ENCODE measurements at regions not wholly inside any gene's neighbourhood (a gene's known extent, or its start where the extent isn't known, plus 50 kb on each side); places are given as distances from the start of the nearest gene placed in this dataset.
"Not testable (repeated sequence)": the region's sequence is repeated elsewhere in the genome, so short reads cannot be mapped to it uniquely, and the experiment has no call there.

DNA sequence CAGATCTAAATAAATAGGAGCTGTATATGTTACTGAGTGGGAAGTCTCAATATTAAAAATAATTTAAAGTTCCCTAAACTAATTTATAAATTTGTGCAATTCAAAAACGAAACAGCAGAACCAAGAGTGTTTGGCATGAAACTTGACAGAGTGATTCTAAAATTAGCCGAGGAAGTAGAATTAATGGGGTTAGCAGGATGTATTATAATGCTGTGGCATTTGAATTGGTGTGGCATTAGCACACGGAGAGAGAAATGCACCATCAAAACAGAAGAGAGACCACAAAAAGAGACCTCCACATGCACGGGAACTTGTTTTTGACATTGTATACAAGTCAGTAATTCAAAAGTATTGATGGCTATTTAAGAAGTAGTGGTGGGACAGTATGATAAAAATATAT lies 366.0 kb upstream of the RGS6 start:
- TF ChIP-seq, protein P1, sequence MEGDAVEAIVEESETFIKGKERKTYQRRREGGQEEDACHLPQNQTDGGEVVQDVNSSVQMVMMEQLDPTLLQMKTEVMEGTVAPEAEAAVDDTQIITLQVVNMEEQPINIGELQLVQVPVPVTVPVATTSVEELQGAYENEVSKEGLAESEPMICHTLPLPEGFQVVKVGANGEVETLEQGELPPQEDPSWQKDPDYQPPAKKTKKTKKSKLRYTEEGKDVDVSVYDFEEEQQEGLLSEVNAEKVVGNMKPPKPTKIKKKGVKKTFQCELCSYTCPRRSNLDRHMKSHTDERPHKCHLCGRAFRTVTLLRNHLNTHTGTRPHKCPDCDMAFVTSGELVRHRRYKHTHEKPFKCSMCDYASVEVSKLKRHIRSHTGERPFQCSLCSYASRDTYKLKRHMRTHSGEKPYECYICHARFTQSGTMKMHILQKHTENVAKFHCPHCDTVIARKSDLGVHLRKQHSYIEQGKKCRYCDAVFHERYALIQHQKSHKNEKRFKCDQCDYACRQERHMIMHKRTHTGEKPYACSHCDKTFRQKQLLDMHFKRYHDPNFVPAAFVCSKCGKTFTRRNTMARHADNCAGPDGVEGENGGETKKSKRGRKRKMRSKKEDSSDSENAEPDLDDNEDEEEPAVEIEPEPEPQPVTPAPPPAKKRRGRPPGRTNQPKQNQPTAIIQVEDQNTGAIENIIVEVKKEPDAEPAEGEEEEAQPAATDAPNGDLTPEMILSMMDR (IDR thresholded peaks at IDR 0.05; ENCODE audit: low read length, missing control alignments): no peak
- DNase-seq (ENCODE audit: low read depth): no peak
- H3K4me3 ChIP-seq (replicated peaks; ENCODE audit: low read depth, low read length): no peak overlapping the region

DNA sequence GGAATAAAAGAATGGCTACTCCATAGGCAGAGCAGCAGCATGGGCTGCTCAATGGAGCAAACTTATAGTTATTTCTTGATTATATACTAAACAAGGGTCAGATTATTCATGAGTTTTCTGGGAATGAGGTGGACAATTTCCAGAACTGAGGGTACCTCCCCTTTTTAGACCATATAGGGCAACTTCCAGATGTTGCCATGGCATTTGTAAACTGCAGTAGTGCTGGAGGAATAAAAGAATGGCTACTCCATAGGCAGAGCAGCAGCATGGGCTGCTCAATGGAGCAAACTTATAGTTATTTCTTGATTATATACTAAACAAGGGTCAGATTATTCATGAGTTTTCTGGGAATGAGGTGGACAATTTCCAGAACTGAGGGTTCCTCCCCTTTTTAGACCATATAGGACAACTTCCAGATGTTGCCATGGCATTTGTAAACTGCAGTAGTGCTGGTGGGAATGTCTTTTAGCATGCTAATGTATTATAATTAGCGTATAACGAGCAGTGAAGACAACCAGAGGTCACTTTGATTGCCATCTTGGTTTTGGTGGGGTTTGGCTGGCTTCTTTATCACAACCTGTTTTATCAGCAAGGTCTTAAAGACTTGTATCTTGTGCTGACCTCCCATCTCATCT lies 364.6 kb upstream of the RGS6 start:
- not testable (repeated sequence) for H3K4me3 ChIP-seq (replicated peaks; ENCODE audit: low read depth, low read length); DNase-seq (ENCODE audit: low read depth)

DNA sequence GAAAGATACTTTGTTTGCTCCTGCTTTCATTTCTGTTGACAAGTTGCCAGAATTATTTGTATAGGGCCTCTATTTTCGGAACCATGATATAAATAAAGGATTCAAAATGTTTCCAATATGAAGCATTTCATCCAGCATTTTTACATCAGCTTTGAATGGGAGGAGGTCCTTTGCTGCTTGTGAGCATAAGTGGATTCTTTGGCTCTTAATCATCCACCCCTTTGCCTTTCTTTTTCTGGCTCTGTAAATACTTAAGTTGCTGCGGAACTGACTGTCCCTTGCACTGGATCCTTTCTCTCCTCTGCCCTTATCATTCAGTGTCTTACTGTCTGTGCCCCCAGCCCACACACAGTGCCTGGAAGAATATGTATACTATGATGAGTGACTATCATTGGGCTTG lies 357.3 kb upstream of the RGS6 start:
- DNase-seq (ENCODE audit: low read depth): peak; percentile 93
- TF ChIP-seq, protein P1 (IDR thresholded peaks at IDR 0.05; ENCODE audit: low read length, missing control alignments): no peak
- no peak overlapping the region for H3K4me3 ChIP-seq (replicated peaks; ENCODE audit: low read depth, low read length)

DNA sequence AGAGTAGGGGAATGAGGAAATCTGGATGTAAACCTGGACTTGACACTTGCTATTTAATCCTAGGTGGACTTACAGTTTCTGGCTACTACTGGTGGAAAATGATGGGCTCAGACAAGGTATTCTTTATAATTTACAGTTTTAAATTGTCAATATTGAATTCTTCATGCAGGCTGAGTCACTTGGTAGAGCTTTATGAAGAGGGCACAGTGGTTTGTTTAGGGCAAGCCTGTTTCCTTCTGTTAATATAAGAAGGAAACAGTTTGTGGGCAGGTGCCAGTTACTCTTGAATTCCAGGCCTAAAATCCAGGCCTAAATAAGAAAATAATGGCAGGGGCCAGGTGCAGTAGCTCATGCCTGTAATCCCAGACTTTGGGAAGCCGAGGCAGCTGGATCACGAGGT lies 355.8 kb upstream of the RGS6 start:
- no peak for DNase-seq (ENCODE audit: low read depth)
- TF ChIP-seq, protein P1 (IDR thresholded peaks at IDR 0.05; ENCODE audit: low read length, missing control alignments): no peak
- no peak overlapping the region for H3K4me3 ChIP-seq (replicated peaks; ENCODE audit: low read depth, low read length)

DNA sequence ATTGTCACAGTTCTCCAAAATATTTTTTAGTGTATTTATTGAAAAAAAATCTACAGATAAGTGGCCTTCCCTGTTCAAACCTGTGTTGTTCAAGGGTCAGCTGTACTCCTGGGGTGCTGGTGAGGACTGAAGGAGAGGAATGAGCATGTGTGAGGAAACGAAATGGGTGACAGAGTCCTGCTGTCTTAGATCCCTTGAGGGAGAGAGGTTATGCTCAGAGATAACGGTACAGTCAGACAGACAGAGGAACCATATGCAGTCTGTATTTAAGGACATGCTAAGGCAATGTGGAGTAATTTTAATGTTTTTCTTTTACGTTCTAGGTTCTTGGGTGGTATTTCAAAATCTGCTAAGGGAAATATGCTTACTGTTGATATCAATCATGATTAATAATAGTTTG lies 352.9 kb upstream of the RGS6 start:
- TF ChIP-seq, protein P1 (IDR thresholded peaks at IDR 0.05; ENCODE audit: low read length, missing control alignments): no peak
- DNase-seq (ENCODE audit: low read depth): no peak
- H3K4me3 ChIP-seq (replicated peaks; ENCODE audit: low read depth, low read length): no peak overlapping the region

DNA sequence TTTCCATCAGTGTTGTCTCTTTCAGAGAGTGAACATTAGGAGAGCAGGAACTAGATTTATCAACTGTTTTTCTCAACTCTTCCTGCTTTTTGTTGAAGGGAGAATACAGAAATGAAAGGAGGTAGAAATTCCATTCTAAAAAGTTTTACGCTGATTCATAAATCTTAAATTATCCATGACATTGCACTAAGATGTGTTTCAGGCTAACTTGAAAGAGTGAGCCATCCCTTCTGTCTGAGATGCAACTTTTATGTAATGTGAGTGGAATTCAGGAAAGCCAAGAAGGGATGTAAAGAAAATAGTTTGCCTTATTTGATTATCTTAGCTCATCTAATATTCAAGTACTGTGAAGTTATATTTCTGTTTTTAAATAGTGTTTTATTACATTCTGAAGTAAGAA lies 349.5 kb upstream of the RGS6 start:
- TF ChIP-seq, protein P1 (IDR thresholded peaks at IDR 0.05; ENCODE audit: low read length, missing control alignments): no peak
- no peak overlapping the region for H3K4me3 ChIP-seq (replicated peaks; ENCODE audit: low read depth, low read length)
- peak; percentile 70 for DNase-seq (ENCODE audit: low read depth)

DNA sequence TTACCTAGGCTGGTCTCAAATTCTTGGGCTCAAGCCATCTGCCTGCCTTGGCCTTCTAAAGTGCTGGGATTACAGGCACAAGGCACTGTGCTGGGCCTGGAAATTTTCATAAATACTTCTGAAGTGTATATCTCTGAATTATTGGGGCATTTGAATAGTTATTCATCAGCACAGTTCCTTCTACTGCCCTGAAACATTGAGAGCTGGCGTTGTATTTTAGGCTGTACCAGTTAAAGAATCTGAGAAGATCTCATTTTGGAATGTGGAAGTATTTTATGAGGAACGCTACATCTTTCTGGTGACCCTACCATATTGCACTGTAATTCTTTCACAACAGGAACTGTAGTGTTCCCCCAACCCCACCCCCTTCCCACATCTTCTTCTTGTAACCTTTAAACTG lies 349.0 kb upstream of the RGS6 start:
- no peak overlapping the region for H3K4me3 ChIP-seq (replicated peaks; ENCODE audit: low read depth, low read length)
- no peak for DNase-seq (ENCODE audit: low read depth)
- TF ChIP-seq, protein P1 (IDR thresholded peaks at IDR 0.05; ENCODE audit: low read length, missing control alignments): no peak

Data from fibroblast of pulmonary artery (primary cell).